ENCODE measurements at regions not wholly inside any gene's neighbourhood (a gene's known extent, or its start where the extent isn't known, plus 50 kb on each side); places are given as distances from the start of the nearest gene placed in this dataset.

- no peak for TF ChIP-seq Cebpa-rat (IDR thresholded peaks at IDR 0.05)
- no peaks in the 10 kb centered on the region for H3K4me1 ChIP-seq
- H3K27me3 ChIP-seq, result no peaks in the 10 kb centered on the region
- no peaks in the 10 kb centered on the region for H3K9me3 ChIP-seq
- H3K27ac ChIP-seq, result no peak overlapping the region
- no peak overlapping the region for H3K4me3 ChIP-seq
- no peaks in the 10 kb centered on the region for H3K36me3 ChIP-seq
- H4K20me1 ChIP-seq, result no peaks in the 10 kb centered on the region
- H3K4me2 ChIP-seq, result no peak overlapping the region
- no peak overlapping the region for H3K9ac ChIP-seq
These were observed 952.6 kb upstream of the SOX9 start for GRCh38 chr17:71168053-71168741.

- Histone ChIP-seq H3K27ac (no peak overlapping the region), H3K4me1 (no peaks in the 10 kb centered on the region), H3K9me3 (no peaks in the 10 kb centered on the region), H4K20me1 (no peaks in the 10 kb centered on the region), H3K4me2 (no peak overlapping the region), H3K27me3 (no peaks in the 10 kb centered on the region), H3K36me3 (no peaks in the 10 kb centered on the region), H3K9ac (no peak overlapping the region), H3K4me3 (no peak overlapping the region)
- TF ChIP-seq Cebpa-rat (IDR thresholded peaks at IDR 0.05), result no peak
These were observed 950.8 kb upstream of the SOX9 start for GRCh38 chr17:71170070-71170469.

- H3K4me2 ChIP-seq, result no peak overlapping the region
- no peaks in the 10 kb centered on the region for H3K9me3 ChIP-seq
- no peak overlapping the region for H3K4me3 ChIP-seq
- H3K9ac ChIP-seq, result no peak overlapping the region
- H3K4me1 ChIP-seq, result no peaks in the 10 kb centered on the region
- no peak for TF ChIP-seq Cebpa-rat (IDR thresholded peaks at IDR 0.05)
- no peak overlapping the region for H3K27ac ChIP-seq
- H4K20me1 ChIP-seq, result no peaks in the 10 kb centered on the region
- no peaks in the 10 kb centered on the region for H3K36me3 ChIP-seq
- H3K27me3 ChIP-seq, result no peaks in the 10 kb centered on the region
These were observed 949.5 kb upstream of the SOX9 start for GRCh38 chr17:71171270-71171669.

- Histone ChIP-seq H3K9ac (no peak overlapping the region), H3K4me1 (no peaks in the 10 kb centered on the region), H3K4me3 (no peak overlapping the region), H3K36me3 (no peaks in the 10 kb centered on the region), H4K20me1 (no peaks in the 10 kb centered on the region), H3K9me3 (no peaks in the 10 kb centered on the region), H3K4me2 (no peak overlapping the region), H3K27ac (no peak overlapping the region), H3K27me3 (no peaks in the 10 kb centered on the region)
- no peak for TF ChIP-seq Cebpa-rat (IDR thresholded peaks at IDR 0.05)
These were observed 946.8 kb upstream of the SOX9 start for GRCh38 chr17:71173991-71174390.

GRCh38 chr17:71176331-71176730 lies 944.5 kb upstream of the SOX9 start:
- H3K27ac ChIP-seq, result no peak overlapping the region
- H4K20me1 ChIP-seq, result no peaks in the 10 kb centered on the region
- no peaks in the 10 kb centered on the region for H3K27me3 ChIP-seq
- H3K4me3 ChIP-seq, result no peak overlapping the region
- no peak overlapping the region for H3K4me2 ChIP-seq
- H3K9me3 ChIP-seq, result no peaks in the 10 kb centered on the region
- no peaks in the 10 kb centered on the region for H3K4me1 ChIP-seq
- H3K9ac ChIP-seq, result no peak overlapping the region
- TF ChIP-seq Cebpa-rat (IDR thresholded peaks at IDR 0.05), result no peak
- no peaks in the 10 kb centered on the region for H3K36me3 ChIP-seq

- no peaks in the 10 kb centered on the region for H3K9me3 ChIP-seq
- no peaks in the 10 kb centered on the region for H4K20me1 ChIP-seq
- no peaks in the 10 kb centered on the region for H3K36me3 ChIP-seq
- no peaks in the 10 kb centered on the region for H3K27me3 ChIP-seq
- no peak for TF ChIP-seq Cebpa-rat (IDR thresholded peaks at IDR 0.05)
- H3K9ac ChIP-seq, result no peak overlapping the region
- no peak overlapping the region for H3K4me3 ChIP-seq
- no peak overlapping the region for H3K4me2 ChIP-seq
- H3K4me1 ChIP-seq, result no peaks in the 10 kb centered on the region
- no peak overlapping the region for H3K27ac ChIP-seq
These were observed 943.8 kb upstream of the SOX9 start for GRCh38 chr17:71176928-71177443.

- Histone ChIP-seq H3K27me3 (no peaks in the 10 kb centered on the region), H3K4me3 (no peak overlapping the region), H3K9me3 (no peaks in the 10 kb centered on the region), H4K20me1 (no peaks in the 10 kb centered on the region), H3K4me1 (no peaks in the 10 kb centered on the region), H3K9ac (no peak overlapping the region), H3K27ac (no peak overlapping the region), H3K36me3 (no peaks in the 10 kb centered on the region), H3K4me2 (no peak overlapping the region)
- TF ChIP-seq Cebpa-rat (IDR thresholded peaks at IDR 0.05), result no peak
These were observed 939.9 kb upstream of the SOX9 start for GRCh38 chr17:71180801-71181385.

GRCh38 chr17:71183066-71183660 lies 937.7 kb upstream of the SOX9 start:
- H3K4me2 ChIP-seq, result no peak overlapping the region
- H3K9me3 ChIP-seq, result no peaks in the 10 kb centered on the region

GRCh38 chr17:71184716-71185115 lies 936.1 kb upstream of the SOX9 start:
- Histone ChIP-seq H3K36me3 (no peaks in the 10 kb centered on the region), H3K9me3 (no peaks in the 10 kb centered on the region), H3K4me3 (no peak overlapping the region), H3K27ac (no peak overlapping the region), H3K9ac (no peak overlapping the region), H3K4me2 (no peak overlapping the region), H3K27me3 (no peaks in the 10 kb centered on the region), H4K20me1 (no peaks in the 10 kb centered on the region), H3K4me1 (peaks cover 8% of the 10 kb centered on the region; the same call in 1 of the 2 replicates)
- TF ChIP-seq Cebpa-rat (IDR thresholded peaks at IDR 0.05), result no peak

More at GRCh38 chr17:71183066-71183660, 937.7 kb upstream of the SOX9 start:
- TF ChIP-seq Cebpa-rat (IDR thresholded peaks at IDR 0.05), result no peak
- H3K9ac ChIP-seq, result no peak overlapping the region
- no peaks in the 10 kb centered on the region for H3K27me3 ChIP-seq
- no peak overlapping the region for H3K27ac ChIP-seq
- H3K36me3 ChIP-seq, result no peaks in the 10 kb centered on the region
- H3K4me1 ChIP-seq, result no peaks in the 10 kb centered on the region
- H3K4me3 ChIP-seq, result no peak overlapping the region
- no peaks in the 10 kb centered on the region for H4K20me1 ChIP-seq
